B cell (primary cell): ENCODE measurements at regions not wholly inside any gene's neighbourhood (a gene's known extent, or its start where the extent isn't known, plus 50 kb on each side); places are given as distances from the start of the nearest gene placed in this dataset.

ENCODE experiments used
- ATAC-seq: fragments of 200-7000 bp; cut with Tn5 transposase; one replicate; pipeline ENCODE4 v1.10.0; 2021; ENCODE audit warnings: low read depth, mild to moderate bottlenecking, moderate number of reproducible peaks, moderate library complexity
- CTCF ChIA-PET: fragments of 350-600 bp; sonication (Branson Sonifier 250); formaldehyde crosslinking; loops from one replicate; lab custom pipeline; 2021; ENCODE audit warnings: antibody characterized with exemption, inconsistent platforms; lab: Charles Lee
- POLR2A ChIA-PET: fragments of 350-600 bp; sonication (Branson Sonifier 250); formaldehyde crosslinking; loops from one replicate; lab custom pipeline; 2021; ENCODE audit warnings: antibody characterized with exemption; lab: Charles Lee
- DNase-seq: peaks from one replicate; pipeline ENCODE4 v3.0.0; 2013
- H2AFZ ChIP-seq: 2 replicates; pipeline ENCODE4 v1.6.1; 2012; ENCODE audit warnings: mild to moderate bottlenecking, low read depth, low read length; ENCODE audit not compliant: insufficient read depth, poor library complexity, severe bottlenecking
- H3K27ac ChIP-seq, 2 donors: 1 replicate in 1 of 2; 2 replicates in 1 of 2; pipeline ENCODE4 v1.5.1; 2012 to 2013; ENCODE audit warnings: low read length in 2 of 2, mild to moderate bottlenecking in 2 of 2, moderate library complexity in 1 of 2
- H3K27me3 ChIP-seq, 4 experiments: fragments of 200-600 bp in 1 of 4; sonication (generic) in 1 of 4; replicated peaks in 1 of 4; 1 replicate in 2 of 4; 2 replicates in 2 of 4; pipeline versions ENCODE4 v1.6.1 to v1.7.0; 2013 to 2016; ENCODE audit warnings: low read length in 3 of 4, mild to moderate bottlenecking in 2 of 4, mixed read lengths in 1 of 4, moderate library complexity in 1 of 4; ENCODE audit not compliant: insufficient read depth in 4 of 4, control insufficient read depth in 3 of 4; ENCODE audit errors: control extremely low read depth in 1 of 4
- H3K36me3 ChIP-seq, 2 experiments: replicated peaks in 1 of 2; 1 replicate in 1 of 2; 2 replicates in 1 of 2; pipeline versions ENCODE4 v1.6.1 to v1.7.1; 2013; ENCODE audit warnings: low read length in 1 of 2; ENCODE audit not compliant: insufficient read depth in 2 of 2, control insufficient read depth in 1 of 2; ENCODE audit errors: control extremely low read depth in 1 of 2, extremely low read depth in 1 of 2
- H3K4me1 ChIP-seq, 2 donors: fragments of 200-600 bp in 1 of 2; sonication (generic) in 1 of 2; 1 replicate in 1 of 2; 2 replicates in 1 of 2; pipeline versions ENCODE4 v1.5.1 to v1.6.1; 2013 to 2017; ENCODE audit warnings: low read length in 2 of 2; ENCODE audit not compliant: control insufficient read depth in 2 of 2, insufficient read depth in 2 of 2
- H3K4me2 ChIP-seq: replicated peaks from 2 replicates; pipeline ENCODE3; 2012; ENCODE audit warnings: mild to moderate bottlenecking, low read depth, low read length; ENCODE audit not compliant: poor library complexity, severe bottlenecking
- H3K4me3 ChIP-seq, 5 experiments: fragments of 200-600 bp in 1 of 5; sonication (generic) in 1 of 5; 1 replicate in 3 of 5; 2 replicates in 2 of 5; pipeline versions ENCODE4 v1.5.1 to v1.7.0; 2011 to 2016; ENCODE audit warnings: low read length in 4 of 5, mild to moderate bottlenecking in 4 of 5, low read depth in 2 of 5, control low read depth in 1 of 5, moderate library complexity in 1 of 5; ENCODE audit not compliant: insufficient read depth in 1 of 5; ENCODE audit errors: control extremely low read depth in 1 of 5, extremely low read depth in 1 of 5
- H3K79me2 ChIP-seq: fragments of 200-600 bp; sonication (generic); one replicate; pipeline ENCODE4 v1.6.0; 2016; ENCODE audit warnings: low read length; ENCODE audit not compliant: control insufficient read depth, insufficient read depth
- H3K9ac ChIP-seq: fragments of 200-600 bp; sonication (generic); 2 replicates; pipeline ENCODE4 v1.6.1; 2017; ENCODE audit warnings: mild to moderate bottlenecking, low read length, moderate library complexity
- H3K9me3 ChIP-seq, 3 donors: one replicate each; pipeline versions ENCODE4 v1.6.1 to v1.7.1; 2013; ENCODE audit warnings: low read length in 2 of 3; ENCODE audit not compliant: control insufficient read depth in 2 of 3, insufficient read depth in 1 of 3; ENCODE audit errors: control extremely low read depth in 1 of 3
- H4K20me1 ChIP-seq: 2 replicates; pipeline ENCODE4 v1.6.0; 2012; ENCODE audit warnings: mild to moderate bottlenecking, low read length; ENCODE audit not compliant: insufficient read depth, control insufficient read depth, poor library complexity, severe bottlenecking
- H3K27ac Mint-ChIP-seq: one replicate; pipeline ENCODE4 v1.8.0; 2021; ENCODE audit warnings: mixed read lengths
- H3K27me3 Mint-ChIP-seq: one replicate; pipeline ENCODE4 v1.8.0; 2021; ENCODE audit warnings: mixed read lengths
- H3K4me1 Mint-ChIP-seq: one replicate; pipeline ENCODE4 v1.8.0; 2021; ENCODE audit warnings: mixed read lengths
- H3K4me3 Mint-ChIP-seq: one replicate; pipeline ENCODE4 v1.8.0; 2021; ENCODE audit warnings: mixed read lengths
- H3K9me3 Mint-ChIP-seq: one replicate; pipeline ENCODE4 v1.8.0; 2022; ENCODE audit warnings: mixed read lengths; ENCODE audit not compliant: insufficient read depth
- EZH2 ChIP-seq: IDR thresholded peaks from 2 replicates; pipeline ENCODE4 v1.6.1; 2012; ENCODE audit warnings: borderline replicate concordance, low read depth, mild to moderate bottlenecking, moderate library complexity, low read length; ENCODE audit not compliant: insufficient read depth, poor library complexity, severe bottlenecking
- WGBS: methylation state at CpG from one replicate; pipeline ENCODE4 v1.1.5; 2013; ENCODE audit warnings: missing lambda C conversion rate; ENCODE audit not compliant: insufficient coverage; 5-methylcytosine and 5-hydroxymethylcytosine counted together
- intact Hi-C: fragments of 100-400 bp; cut with micrococcal nuclease; formaldehyde crosslinking; loops from one replicate; pipeline ENCODE4 v1.10.0; 2022
- TF ChIP-seq, protein P1 (sequence below): fragments of 200-600 bp; IDR thresholded peaks from one replicate; pipeline ENCODE4 v1.8.0; 2022; ENCODE audit warnings: antibody characterized with exemption, mild to moderate bottlenecking

DNA sequence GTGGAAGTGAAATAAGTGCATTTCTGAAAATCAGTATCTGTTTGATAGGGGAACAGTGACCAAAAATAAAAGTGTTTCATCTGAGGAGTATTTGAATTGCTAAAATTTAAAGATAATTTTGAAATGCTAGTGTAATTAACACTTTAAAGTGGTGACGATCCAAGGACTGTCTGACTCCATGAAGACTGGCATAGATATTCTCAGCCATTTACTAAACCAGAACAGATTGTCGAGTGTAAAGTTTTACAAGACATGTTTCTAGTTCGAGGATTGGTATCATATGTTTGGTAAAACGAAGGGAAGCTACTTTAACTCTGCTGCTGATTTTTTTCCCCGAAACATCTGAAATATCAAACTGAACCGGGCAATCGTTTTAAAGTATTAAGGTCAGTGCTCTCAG, 417.9 kb downstream of the EPHA4 start:
- Histone ChIP-seq H3K36me3 (no peaks in the 10 kb centered on the region), H3K9me3 (no peaks in the 10 kb centered on the region), H3K9ac (no peak overlapping the region), H2AFZ (no peak overlapping the region), H3K4me2 (no peak overlapping the region), H3K79me2 (no peaks in the 10 kb centered on the region), H4K20me1 (no peaks in the 10 kb centered on the region), H3K4me1 (no peaks in the 10 kb centered on the region), H3K27ac (no peak overlapping the region), H3K27me3 (no peaks in the 10 kb centered on the region), H3K4me3 (no peak overlapping the region)
- DNase-seq, result no peak
- intact Hi-C loops, result no loop called here
- TF ChIP-seq, protein P1, sequence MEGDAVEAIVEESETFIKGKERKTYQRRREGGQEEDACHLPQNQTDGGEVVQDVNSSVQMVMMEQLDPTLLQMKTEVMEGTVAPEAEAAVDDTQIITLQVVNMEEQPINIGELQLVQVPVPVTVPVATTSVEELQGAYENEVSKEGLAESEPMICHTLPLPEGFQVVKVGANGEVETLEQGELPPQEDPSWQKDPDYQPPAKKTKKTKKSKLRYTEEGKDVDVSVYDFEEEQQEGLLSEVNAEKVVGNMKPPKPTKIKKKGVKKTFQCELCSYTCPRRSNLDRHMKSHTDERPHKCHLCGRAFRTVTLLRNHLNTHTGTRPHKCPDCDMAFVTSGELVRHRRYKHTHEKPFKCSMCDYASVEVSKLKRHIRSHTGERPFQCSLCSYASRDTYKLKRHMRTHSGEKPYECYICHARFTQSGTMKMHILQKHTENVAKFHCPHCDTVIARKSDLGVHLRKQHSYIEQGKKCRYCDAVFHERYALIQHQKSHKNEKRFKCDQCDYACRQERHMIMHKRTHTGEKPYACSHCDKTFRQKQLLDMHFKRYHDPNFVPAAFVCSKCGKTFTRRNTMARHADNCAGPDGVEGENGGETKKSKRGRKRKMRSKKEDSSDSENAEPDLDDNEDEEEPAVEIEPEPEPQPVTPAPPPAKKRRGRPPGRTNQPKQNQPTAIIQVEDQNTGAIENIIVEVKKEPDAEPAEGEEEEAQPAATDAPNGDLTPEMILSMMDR, result no peak
- no peak for TF ChIP-seq EZH2
- no peaks in the 10 kb centered on the region for H3K9me3 Mint-ChIP-seq
- H3K27ac Mint-ChIP-seq, result no peak overlapping the region
- POLR2A ChIA-PET, result no interaction called here
- CTCF ChIA-PET, result no interaction called here
- H3K4me3 Mint-ChIP-seq, result no peak overlapping the region
- H3K27me3 Mint-ChIP-seq, result peaks cover 13% of the 10 kb centered on the region
- no CpG with 5 or more reads among the region's 7 CpGs for WGBS
- no peaks in the 10 kb centered on the region for H3K4me1 Mint-ChIP-seq
- ATAC-seq, result no peak

DNA sequence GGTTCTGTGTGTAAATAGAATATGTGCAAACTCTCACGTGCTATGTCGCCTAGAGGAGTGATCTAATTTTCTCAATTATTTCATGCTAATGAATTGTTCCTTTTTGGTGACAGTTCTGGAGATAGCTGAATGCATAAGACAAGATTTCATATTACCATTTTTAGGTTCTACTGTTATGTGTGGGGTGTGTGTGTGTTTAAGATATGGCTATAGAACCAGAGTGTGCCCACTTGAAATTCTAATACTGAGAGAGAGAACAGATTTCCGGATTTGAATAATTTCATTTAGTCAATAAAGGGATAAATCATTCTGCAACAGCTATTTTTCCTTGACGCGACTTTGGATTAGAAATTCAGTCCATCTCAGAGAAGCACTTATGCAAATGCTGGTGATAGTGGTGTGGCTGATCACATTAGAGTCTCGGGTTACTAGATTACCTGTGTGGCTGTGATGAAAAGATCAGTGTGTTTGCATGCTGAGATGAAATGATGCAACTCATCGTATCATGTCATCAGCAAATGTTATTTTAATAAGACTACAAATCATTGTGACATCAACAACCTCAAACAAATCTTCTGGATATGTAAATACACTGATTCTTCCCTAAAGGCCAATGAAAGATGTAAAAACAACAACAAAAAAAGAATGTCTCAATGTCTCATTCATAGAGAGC, 415.9 kb downstream of the EPHA4 start:
- ATAC-seq (no peak), DNase-seq (no peak)
- Histone ChIP-seq H3K27ac (no peak overlapping the region), H3K4me3 (no peak overlapping the region), H3K36me3 (no peaks in the 10 kb centered on the region), H3K79me2 (no peaks in the 10 kb centered on the region), H3K4me2 (no peak overlapping the region), H3K4me1 (no peaks in the 10 kb centered on the region), H3K27me3 (no peaks in the 10 kb centered on the region), H4K20me1 (no peaks in the 10 kb centered on the region), H2AFZ (no peak overlapping the region), H3K9ac (no peak overlapping the region), H3K9me3 (no peaks in the 10 kb centered on the region)
- no peak overlapping the region for H3K4me3 Mint-ChIP-seq
- CTCF ChIA-PET, result no interaction called here
- H3K27ac Mint-ChIP-seq, result no peak overlapping the region
- POLR2A ChIA-PET, result no interaction called here
- intact Hi-C loops, result no loop called here
- H3K4me1 Mint-ChIP-seq, result no peaks in the 10 kb centered on the region
- H3K9me3 Mint-ChIP-seq, result no peaks in the 10 kb centered on the region
- TF ChIP-seq, protein P1, result no peak
- no peak for TF ChIP-seq EZH2
- peaks cover 7% of the 10 kb centered on the region for H3K27me3 Mint-ChIP-seq
- 100% methylated on average over 3 of the region's 7 CpGs for WGBS
